H9 (cell line): ENCODE measurements at regions not wholly inside any gene's neighbourhood (a gene's known extent, or its start where the extent isn't known, plus 50 kb on each side); places are given as distances from the start of the nearest gene placed in this dataset.
A peak's percentile ranks its signal among the peaks of the same experiment; 100 is the strongest.

Experiments
- DNase-seq: peaks from one replicate; pipeline ENCODE4 v3.0.0-alpha.2; 2017
- H2AFZ ChIP-seq: one replicate; pipeline ENCODE4 v1.6.1; 2013; ENCODE audit warnings: mild to moderate bottlenecking, low read length, control low read depth, moderate library complexity
- H2AK5ac ChIP-seq: 2 replicates; pipeline ENCODE4 v1.6.1; 2013; ENCODE audit warnings: low read length, control low read depth, mixed read lengths; ENCODE audit not compliant: insufficient read length
- H2BK120ac ChIP-seq: one replicate; pipeline ENCODE4 v1.6.1; 2013; ENCODE audit warnings: low read depth, mild to moderate bottlenecking, low read length, control low read depth, inconsistent platforms; ENCODE audit not compliant: poor library complexity, severe bottlenecking
- H2BK12ac ChIP-seq: 2 replicates; pipeline ENCODE4 v1.6.1; 2013; ENCODE audit warnings: low read length, control low read depth, mixed read lengths, low read depth; ENCODE audit not compliant: insufficient read length
- H2BK15ac ChIP-seq: 2 replicates; pipeline ENCODE4 v1.6.1; 2013; ENCODE audit warnings: low read depth, low read length, control low read depth
- H2BK20ac ChIP-seq: one replicate; pipeline ENCODE4 v1.6.1; 2013; ENCODE audit warnings: low read depth, mild to moderate bottlenecking, low read length, control low read depth, inconsistent platforms; ENCODE audit not compliant: poor library complexity, severe bottlenecking
- H2BK5ac ChIP-seq: 2 replicates; pipeline ENCODE4 v1.6.1; 2013; ENCODE audit warnings: low read length, control low read depth, mixed read lengths; ENCODE audit not compliant: insufficient read length
- H3K14ac ChIP-seq: 2 replicates; pipeline ENCODE4 v1.6.1; 2013; ENCODE audit warnings: low read length, control low read depth; ENCODE audit not compliant: insufficient read depth
- H3K18ac ChIP-seq: 2 replicates; pipeline ENCODE4 v1.6.1; 2013; ENCODE audit warnings: low read depth, mild to moderate bottlenecking, mixed read lengths, low read length, control low read depth; ENCODE audit not compliant: insufficient read length
- H3K23ac ChIP-seq: 2 replicates; pipeline ENCODE4 v1.6.1; 2013; ENCODE audit warnings: low read length, control low read depth, mixed read lengths, low read depth; ENCODE audit not compliant: insufficient read length
- H3K23me2 ChIP-seq: 2 replicates; pipeline ENCODE4 v1.6.1; 2013; ENCODE audit warnings: low read depth, mild to moderate bottlenecking, mixed read lengths, low read length, control low read depth; ENCODE audit not compliant: insufficient read length, poor library complexity, severe bottlenecking
- H3K27ac ChIP-seq: 2 replicates; pipeline ENCODE4 v1.5.1; 2013; ENCODE audit warnings: low read length, control low read depth, mixed read lengths, low read depth; ENCODE audit not compliant: insufficient read length
- H3K27me3 ChIP-seq: 2 replicates; pipeline ENCODE4 v1.6.1; 2013; ENCODE audit warnings: low read length, control low read depth, inconsistent platforms; ENCODE audit not compliant: insufficient read depth
- H3K4ac ChIP-seq: 2 replicates; pipeline ENCODE4 v1.6.1; 2013; ENCODE audit warnings: low read depth, mild to moderate bottlenecking, control low read depth, inconsistent platforms, low read length, moderate library complexity
- H3K4me1 ChIP-seq: 2 replicates; pipeline ENCODE4 v1.6.1; 2013; ENCODE audit warnings: low read length, control low read depth, inconsistent platforms; ENCODE audit not compliant: insufficient read depth
- H3K4me2 ChIP-seq: 2 replicates; pipeline ENCODE4 v1.6.1; 2013; ENCODE audit warnings: low read length, control low read depth, mixed read lengths; ENCODE audit not compliant: insufficient read length, insufficient read depth
- H3K56ac ChIP-seq: 2 replicates; pipeline ENCODE4 v1.6.1; 2013; ENCODE audit warnings: low read depth, mild to moderate bottlenecking, mixed read lengths, low read length, control low read depth; ENCODE audit not compliant: insufficient read length
- H3K79me1 ChIP-seq: 2 replicates; pipeline ENCODE4 v1.6.1; 2013; ENCODE audit warnings: low read depth, mild to moderate bottlenecking, moderate library complexity, low read length, control low read depth, inconsistent platforms; ENCODE audit not compliant: insufficient read depth, poor library complexity, severe bottlenecking
- H3K79me2 ChIP-seq: 2 replicates; pipeline ENCODE4 v1.6.1; 2013; ENCODE audit warnings: low read length, control low read depth, inconsistent platforms; ENCODE audit not compliant: insufficient read depth
- H3K9ac ChIP-seq: 2 replicates; pipeline ENCODE4 v1.6.1; 2013; ENCODE audit warnings: low read length, control low read depth, mixed read lengths; ENCODE audit not compliant: insufficient read length; ENCODE audit errors: extremely low read depth
- H3K9me3 ChIP-seq: one replicate; pipeline ENCODE4 v1.6.1; 2013; ENCODE audit warnings: low read depth, low read length, inconsistent platforms; ENCODE audit not compliant: control insufficient read depth
- H3T11ph ChIP-seq: one replicate; pipeline ENCODE4 v1.6.1; 2013; ENCODE audit warnings: mild to moderate bottlenecking, low read length, control low read depth, inconsistent platforms
- H4K20me1 ChIP-seq: one replicate; pipeline ENCODE4 v1.6.1; 2013; ENCODE audit not compliant: control insufficient read depth, insufficient read length, insufficient read depth
- H4K5ac ChIP-seq: 2 replicates; pipeline ENCODE4 v1.6.1; 2013; ENCODE audit warnings: low read depth, mild to moderate bottlenecking, mixed read lengths, low read length, control low read depth; ENCODE audit not compliant: insufficient read length
- H4K8ac ChIP-seq: replicated peaks from 2 replicates; pipeline ENCODE4 v1.6.1; 2013; ENCODE audit warnings: low read length, control low read depth, mixed read lengths, low read depth; ENCODE audit not compliant: insufficient read length
- H4K91ac ChIP-seq: 2 replicates; pipeline ENCODE4 v1.6.1; 2013; ENCODE audit warnings: low read depth, mild to moderate bottlenecking, moderate library complexity, mixed read lengths, low read length, control low read depth; ENCODE audit not compliant: insufficient read length
- H3K27ac Mint-ChIP-seq, 3 experiments: 2 replicates in 2 of 3; 3 replicates in 1 of 3; pipeline ENCODE4 v1.8.0; 2020 to 2021; ENCODE audit warnings: mixed read lengths in 3 of 3, mild to moderate bottlenecking in 1 of 3, moderate library complexity in 1 of 3
- H3K27me3 Mint-ChIP-seq: 2 replicates; pipeline ENCODE4 v1.8.0; 2021; ENCODE audit warnings: low read depth, mild to moderate bottlenecking, moderate library complexity, mixed read lengths
- H3K36me3 Mint-ChIP-seq, 3 experiments: 2 replicates in 2 of 3; 3 replicates in 1 of 3; pipeline ENCODE4 v1.8.0; 2020 to 2021; ENCODE audit warnings: low read depth in 3 of 3, mixed read lengths in 3 of 3; ENCODE audit not compliant: insufficient read depth in 1 of 3
- H3K4me1 Mint-ChIP-seq, 2 experiments: 2 replicates each; pipeline ENCODE4 v1.8.0; 2020; ENCODE audit warnings: mixed read lengths in 2 of 2
- H3K4me3 Mint-ChIP-seq, 2 experiments: 2 replicates in 1 of 2; 3 replicates in 1 of 2; pipeline ENCODE4 v1.8.0; 2020 to 2021; ENCODE audit warnings: mild to moderate bottlenecking in 2 of 2, mixed read lengths in 2 of 2, moderate library complexity in 1 of 2
- H3K9me3 Mint-ChIP-seq, 2 experiments: 2 replicates in 1 of 2; 3 replicates in 1 of 2; pipeline ENCODE4 v1.8.0; 2020; ENCODE audit warnings: mild to moderate bottlenecking in 2 of 2, mixed read lengths in 2 of 2, moderate library complexity in 1 of 2
- CTCF ChIP-seq: fragments of 200-600 bp; sonication (generic); conservative IDR thresholded peaks from 3 replicates; pipeline ENCODE4 v1.8.0; 2021; ENCODE audit warnings: antibody characterized with exemption, mild to moderate bottlenecking
- WGBS: extraction: QIAGEN DNeasy Blood & Tissue Kit; methylation state at CpG from one replicate; pipeline ENCODE4 v1.1.7; 2013; ENCODE audit warnings: missing lambda C conversion rate, low lambda C conversion rate, mixed read lengths; ENCODE audit not compliant: insufficient read length; ENCODE audit errors: extremely low coverage; 5-methylcytosine and 5-hydroxymethylcytosine counted together

- Histone ChIP-seq H3K4me1 (no peaks in the 10 kb centered on the region), H3K56ac (no peak overlapping the region), H3K4ac (no peak overlapping the region), H3K23ac (no peak overlapping the region), H4K5ac (no peak overlapping the region), H2BK5ac (peak overlapping the region; percentile 60), H4K8ac (no peak overlapping the region), H3K18ac (no peak overlapping the region), H3K23me2 (no peaks in the 10 kb centered on the region), H3K27me3 (no peaks in the 10 kb centered on the region), H3K14ac (no peak overlapping the region), H2BK120ac (no peak overlapping the region), H2BK15ac (no peak overlapping the region), H4K20me1 (no peaks in the 10 kb centered on the region), H3K79me2 (no peaks in the 10 kb centered on the region), H2BK12ac (no peak overlapping the region), H2BK20ac (no peak overlapping the region), H3K9ac (no peak overlapping the region), H4K91ac (no peak overlapping the region), H2AFZ (no peak overlapping the region), H2AK5ac (no peak overlapping the region), H3K9me3 (no peaks in the 10 kb centered on the region), H3K27ac (no peak overlapping the region), H3K79me1 (no peaks in the 10 kb centered on the region), H3K4me2 (no peak overlapping the region), H3T11ph (no peak overlapping the region)
- H3K4me1 Mint-ChIP-seq, result peaks cover 4 to 7% of the 10 kb centered on the region in 2 experiments; a peak in 3 of 4 replicates
- no peak for DNase-seq
- H3K36me3 Mint-ChIP-seq, result no peaks in the 10 kb centered on the region
- peak overlapping the region in 1 of 3 experiments; percentile 90; a peak in 1 of 7 replicates for H3K27ac Mint-ChIP-seq
- WGBS, result no CpG with 5 or more reads among the region's 5 CpGs
- H3K9me3 Mint-ChIP-seq, result no peaks in the 10 kb centered on the region
- no peak for TF ChIP-seq CTCF
- no peaks in the 10 kb centered on the region for H3K27me3 Mint-ChIP-seq
- no peak overlapping the region for H3K4me3 Mint-ChIP-seq
These were observed 90.3 kb upstream of the HPF1 start for GRCh38 chr4:169848018-169848417.
